HFFc6 (cell line): ENCODE measurements at regions not wholly inside any gene's neighbourhood (a gene's known extent, or its start where the extent isn't known, plus 50 kb on each side); places are given as distances from the start of the nearest gene placed in this dataset.
A peak's percentile ranks its signal among the peaks of the same experiment; 100 is the strongest.

Experiments
- DNase-seq: peaks from one replicate; pipeline ENCODE4 v3.0.0-alpha.2; 2018
- H3K27ac Mint-ChIP-seq: 2 replicates; pipeline ENCODE4 v1.8.0; 2020; ENCODE audit warnings: mild to moderate bottlenecking, mixed read lengths
- H3K27me3 Mint-ChIP-seq: 2 replicates; pipeline ENCODE4 v1.8.0; 2021; ENCODE audit warnings: mild to moderate bottlenecking, moderate library complexity, mixed read lengths; ENCODE audit not compliant: insufficient read depth
- H3K36me3 Mint-ChIP-seq: 2 replicates; pipeline ENCODE4 v1.8.0; 2021; ENCODE audit warnings: low read depth, mixed read lengths
- H3K4me1 Mint-ChIP-seq: 2 replicates; pipeline ENCODE4 v1.8.0; 2020; ENCODE audit warnings: low read depth, mixed read lengths
- H3K4me3 Mint-ChIP-seq: 2 replicates; pipeline ENCODE4 v1.8.0; 2020; ENCODE audit warnings: mild to moderate bottlenecking, moderate library complexity, mixed read lengths
- H3K9me3 Mint-ChIP-seq: 2 replicates; pipeline ENCODE4 v1.8.0; 2020; ENCODE audit warnings: mild to moderate bottlenecking, mixed read lengths
- TF ChIP-seq, protein P1 (sequence below): fragments of 200-600 bp; sonication (generic); IDR thresholded peaks from 2 replicates; pipeline ENCODE4 v1.5.0; 2021; ENCODE audit warnings: antibody characterized with exemption, mild to moderate bottlenecking

DNA sequence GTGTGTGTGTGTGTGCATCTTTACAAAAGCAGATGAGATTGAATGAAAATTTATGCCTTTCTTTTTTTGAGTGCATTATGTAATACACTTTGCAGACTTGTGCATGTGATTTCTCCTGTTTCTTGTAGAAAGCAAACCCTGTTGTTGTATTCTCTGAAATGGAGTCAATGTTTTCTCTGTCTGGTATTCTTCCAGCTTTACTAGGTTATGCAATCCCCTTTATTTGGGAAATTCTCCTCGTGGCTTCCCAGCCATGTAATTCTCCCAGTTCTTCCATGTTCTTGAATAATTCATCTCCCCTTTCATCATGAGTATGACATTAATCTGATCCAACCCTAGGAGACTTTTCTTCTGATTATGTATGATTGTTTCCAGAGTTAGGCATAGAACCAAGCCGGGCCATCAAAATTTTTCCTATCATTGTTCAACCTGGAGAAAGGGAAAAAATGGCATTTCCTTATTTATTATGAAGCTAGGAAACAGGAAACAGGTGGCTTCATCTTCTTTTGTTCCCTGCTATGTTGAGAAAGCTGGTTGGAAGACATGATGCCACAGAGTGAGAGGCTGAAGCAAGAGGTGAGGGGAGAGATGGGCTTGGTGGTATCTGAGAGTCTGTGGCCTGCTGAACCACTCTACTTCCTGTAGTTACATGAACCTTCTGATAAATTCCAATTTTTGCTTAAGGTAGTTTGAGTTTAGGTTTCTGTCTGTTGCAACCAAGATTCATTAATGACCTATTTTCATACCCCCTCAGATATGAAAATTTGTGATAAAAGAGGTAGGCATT lies 68.8 kb downstream of the PRL start:
- no peak for DNase-seq
- H3K4me1 Mint-ChIP-seq, result no peaks in the 10 kb centered on the region
- H3K9me3 Mint-ChIP-seq, result peaks cover 18% of the 10 kb centered on the region
- TF ChIP-seq, protein P1, sequence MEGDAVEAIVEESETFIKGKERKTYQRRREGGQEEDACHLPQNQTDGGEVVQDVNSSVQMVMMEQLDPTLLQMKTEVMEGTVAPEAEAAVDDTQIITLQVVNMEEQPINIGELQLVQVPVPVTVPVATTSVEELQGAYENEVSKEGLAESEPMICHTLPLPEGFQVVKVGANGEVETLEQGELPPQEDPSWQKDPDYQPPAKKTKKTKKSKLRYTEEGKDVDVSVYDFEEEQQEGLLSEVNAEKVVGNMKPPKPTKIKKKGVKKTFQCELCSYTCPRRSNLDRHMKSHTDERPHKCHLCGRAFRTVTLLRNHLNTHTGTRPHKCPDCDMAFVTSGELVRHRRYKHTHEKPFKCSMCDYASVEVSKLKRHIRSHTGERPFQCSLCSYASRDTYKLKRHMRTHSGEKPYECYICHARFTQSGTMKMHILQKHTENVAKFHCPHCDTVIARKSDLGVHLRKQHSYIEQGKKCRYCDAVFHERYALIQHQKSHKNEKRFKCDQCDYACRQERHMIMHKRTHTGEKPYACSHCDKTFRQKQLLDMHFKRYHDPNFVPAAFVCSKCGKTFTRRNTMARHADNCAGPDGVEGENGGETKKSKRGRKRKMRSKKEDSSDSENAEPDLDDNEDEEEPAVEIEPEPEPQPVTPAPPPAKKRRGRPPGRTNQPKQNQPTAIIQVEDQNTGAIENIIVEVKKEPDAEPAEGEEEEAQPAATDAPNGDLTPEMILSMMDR, result no peak
- no peak overlapping the region for H3K4me3 Mint-ChIP-seq
- peaks cover 3% of the 10 kb centered on the region for H3K27me3 Mint-ChIP-seq
- no peaks in the 10 kb centered on the region for H3K36me3 Mint-ChIP-seq
- no peak overlapping the region for H3K27ac Mint-ChIP-seq

DNA sequence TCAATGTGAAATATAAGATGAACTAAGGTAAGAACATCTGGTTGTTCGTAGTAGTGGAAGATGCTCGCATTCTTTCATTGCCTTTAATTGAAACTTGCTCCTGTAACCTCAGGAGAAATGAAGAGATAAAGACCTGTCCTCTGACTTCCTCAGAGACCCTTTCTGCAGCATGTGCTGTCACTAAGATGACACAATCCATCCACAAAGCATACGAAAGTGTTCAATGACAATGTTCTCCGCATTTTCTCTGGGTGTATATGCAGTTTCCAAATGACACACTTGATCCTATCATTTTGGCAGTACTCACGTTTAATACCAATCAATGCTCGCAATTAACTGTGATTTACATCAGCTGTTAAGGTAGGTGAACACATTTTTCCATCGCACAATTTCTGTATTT lies 65.8 kb downstream of the PRL start:
- Mint-ChIP-seq H3K36me3 (no peaks in the 10 kb centered on the region), H3K4me1 (no peaks in the 10 kb centered on the region), H3K4me3 (no peak overlapping the region), H3K9me3 (peaks cover 35% of the 10 kb centered on the region), H3K27ac (no peak overlapping the region), H3K27me3 (peaks cover 3% of the 10 kb centered on the region; the same call in 1 of the 2 replicates)
- DNase-seq, result no peak
- TF ChIP-seq, protein P1, result no peak

DNA sequence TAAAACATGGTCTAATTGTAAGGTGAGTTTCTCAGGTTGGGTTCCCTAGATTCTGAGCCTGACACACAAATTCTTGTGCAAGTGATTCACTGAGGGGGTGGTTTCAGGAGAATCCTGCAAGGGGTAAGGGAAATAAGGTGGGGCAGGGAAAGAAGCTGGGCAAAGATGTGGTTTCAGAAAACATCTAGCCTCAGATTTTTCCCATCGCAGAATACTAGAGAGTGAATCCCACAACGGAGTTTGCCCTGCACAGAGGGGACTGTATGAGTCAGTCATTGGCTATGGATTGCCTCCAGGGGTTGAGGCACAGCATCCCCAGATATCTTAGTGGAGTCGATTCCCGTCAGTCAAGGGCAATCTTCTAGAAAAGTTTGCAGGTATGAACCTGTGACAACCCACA lies 65.2 kb downstream of the PRL start:
- no peak overlapping the region for H3K27ac Mint-ChIP-seq

DNA sequence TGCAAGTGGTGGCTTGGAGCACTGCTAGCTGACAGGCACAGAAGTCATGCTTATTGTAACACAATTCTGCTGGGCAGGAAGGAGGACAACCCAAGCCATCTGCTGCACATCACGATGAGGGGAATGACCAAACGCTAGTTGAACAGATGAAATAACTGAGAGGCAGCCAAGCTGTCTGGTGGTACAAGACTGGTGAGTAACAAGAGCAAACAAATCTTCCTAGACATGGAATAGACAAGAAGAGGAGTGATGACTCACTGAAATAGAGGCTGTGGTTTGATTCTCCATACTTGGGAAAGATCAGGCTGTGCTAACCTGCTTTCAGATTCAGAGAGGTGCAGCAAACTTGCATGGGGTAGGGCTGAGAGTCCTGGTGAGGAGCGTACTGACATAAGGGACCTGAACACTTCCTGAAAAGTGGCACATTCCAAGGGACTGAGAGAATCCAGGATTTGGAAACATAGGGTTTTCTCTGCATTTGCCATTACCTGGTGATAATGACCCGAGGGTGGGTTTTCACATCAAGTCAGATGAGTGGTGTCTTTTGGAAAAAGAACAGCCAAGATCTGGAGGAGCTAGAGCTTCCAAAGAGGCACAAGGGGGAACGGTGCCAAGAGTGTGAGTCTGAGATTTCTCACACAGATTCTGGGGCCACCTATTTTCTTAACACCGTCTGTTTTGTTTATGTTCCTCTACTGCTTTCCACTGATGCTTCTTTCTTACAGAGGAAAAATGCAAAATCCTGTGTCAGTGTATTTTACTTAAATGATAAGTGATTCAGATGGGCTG lies 60.0 kb downstream of the PRL start:
- TF ChIP-seq, protein P1, result no peak
- no peaks in the 10 kb centered on the region for H3K27me3 Mint-ChIP-seq
- no peaks in the 10 kb centered on the region; the same call in 1 of the 2 replicates for H3K4me1 Mint-ChIP-seq
- DNase-seq, result peak; percentile 1
- no peaks in the 10 kb centered on the region for H3K36me3 Mint-ChIP-seq
- no peak overlapping the region for H3K4me3 Mint-ChIP-seq
- H3K9me3 Mint-ChIP-seq, result peaks cover 35% of the 10 kb centered on the region
- H3K27ac Mint-ChIP-seq, result no peak overlapping the region

More for the DNA sequence above, 65.2 kb downstream of the PRL start:
- peaks cover 3% of the 10 kb centered on the region; the same call in 1 of the 2 replicates for H3K27me3 Mint-ChIP-seq
- TF ChIP-seq, protein P1, result no peak
- H3K4me1 Mint-ChIP-seq, result no peaks in the 10 kb centered on the region; the same call in 1 of the 2 replicates
- peaks cover 36% of the 10 kb centered on the region for H3K9me3 Mint-ChIP-seq
- H3K4me3 Mint-ChIP-seq, result no peak overlapping the region
- H3K36me3 Mint-ChIP-seq, result no peaks in the 10 kb centered on the region
- DNase-seq, result no peak
